DOHH2 (cell line): ENCODE measurements at regions not wholly inside any gene's neighbourhood (a gene's known extent, or its start where the extent isn't known, plus 50 kb on each side); places are given as distances from the start of the nearest gene placed in this dataset.

Experiments used
- H3F3A ChIP-seq: fragments of 200-600 bp; sonication (generic), shearing (Covaris generic); 2 replicates; pipeline ENCODE4 v1.6.0; 2016; ENCODE audit warnings: antibody characterized with exemption, mild to moderate bottlenecking; ENCODE audit not compliant: control insufficient read depth, insufficient read depth
- H3K27ac ChIP-seq: fragments of 200-600 bp; sonication (generic); 2 replicates; pipeline ENCODE4 v1.5.1; 2014; ENCODE audit warnings: low read depth, mild to moderate bottlenecking, low read length, moderate library complexity
- H3K27me3 ChIP-seq: fragments of 200-600 bp; sonication (generic); 2 replicates; pipeline ENCODE4 v1.6.1; 2014; ENCODE audit warnings: mild to moderate bottlenecking, low read length, mixed read lengths; ENCODE audit not compliant: control insufficient read depth
- H3K36me3 ChIP-seq: fragments of 200-600 bp; sonication (generic); 2 replicates; pipeline ENCODE4 v1.6.1; 2014; ENCODE audit warnings: mild to moderate bottlenecking, low read length, moderate library complexity, mixed read lengths; ENCODE audit not compliant: control insufficient read depth
- H3K4me1 ChIP-seq: fragments of 200-600 bp; sonication (generic); 2 replicates; pipeline ENCODE4 v1.6.1; 2014; ENCODE audit warnings: mild to moderate bottlenecking, low read length, mixed read lengths; ENCODE audit not compliant: control insufficient read depth
- H3K4me2 ChIP-seq: fragments of 200-600 bp; sonication (generic); 2 replicates; pipeline ENCODE4 v1.6.0; 2014; ENCODE audit warnings: mild to moderate bottlenecking, low read length, moderate library complexity
- H3K4me3 ChIP-seq: fragments of 200-600 bp; sonication (generic); 2 replicates; pipeline ENCODE4 v1.5.1; 2014; ENCODE audit warnings: mild to moderate bottlenecking, low read length, mixed read lengths
- H3K79me2 ChIP-seq: fragments of 200-600 bp; sonication (generic); 2 replicates; pipeline ENCODE4 v1.6.1; 2014; ENCODE audit warnings: mild to moderate bottlenecking, low read length, mixed read lengths; ENCODE audit not compliant: control insufficient read depth
- H3K9me2 ChIP-seq: fragments of 200-600 bp; sonication (generic); replicated peaks from 2 replicates; pipeline ENCODE4 v1.6.1; 2014; ENCODE audit warnings: mild to moderate bottlenecking, low read length, mixed read lengths; ENCODE audit not compliant: control insufficient read depth
- H3K9me3 ChIP-seq: fragments of 200-600 bp; sonication (generic); 2 replicates; pipeline ENCODE4 v1.6.1; 2014; ENCODE audit warnings: antibody characterized with exemption, low read length, mixed read lengths; ENCODE audit not compliant: control insufficient read depth, insufficient read depth
- H4K20me1 ChIP-seq: fragments of 200-600 bp; sonication (generic); 2 replicates; pipeline ENCODE4 v1.6.0; 2014; ENCODE audit warnings: low read depth, mild to moderate bottlenecking, antibody characterized with exemption, low read length, moderate library complexity; ENCODE audit not compliant: control insufficient read depth, insufficient read depth
- CTCF ChIP-seq: fragments of 200-600 bp; sonication (generic); IDR thresholded peaks from one replicate; pipeline ENCODE4 v1.5.1; 2014; ENCODE audit warnings: antibody characterized with exemption, mild to moderate bottlenecking, low read depth, low read length; ENCODE audit not compliant: poor library complexity, severe bottlenecking
- EZH2phosphoT487 ChIP-seq: fragments of 200-600 bp; sonication (generic); IDR thresholded peaks from 2 replicates; pipeline ENCODE4 v1.6.1; 2017; ENCODE audit warnings: borderline replicate concordance, mild to moderate bottlenecking, antibody characterized with exemption, low read length, moderate library complexity, mixed read lengths

GRCh38 chr20:19859444-19859843 is 101.4 kb downstream of the RIN2 start:
- Histone ChIP-seq H3K27ac (no peak overlapping the region), H3K36me3 (no peaks in the 10 kb centered on the region), H3K79me2 (no peaks in the 10 kb centered on the region), H3K4me2 (no peak overlapping the region), H3K9me2 (no peaks in the 10 kb centered on the region), H3K4me3 (no peak overlapping the region), H3F3A (no peaks in the 10 kb centered on the region), H3K27me3 (no peaks in the 10 kb centered on the region), H4K20me1 (no peaks in the 10 kb centered on the region), H3K4me1 (no peaks in the 10 kb centered on the region), H3K9me3 (no peaks in the 10 kb centered on the region)
- no peak for TF ChIP-seq CTCF
- no peak for TF ChIP-seq EZH2phosphoT487

GRCh38 chr20:19860737-19861136 is 102.7 kb downstream of the RIN2 start:
- Histone ChIP-seq H3K9me2 (no peaks in the 10 kb centered on the region), H3F3A (no peaks in the 10 kb centered on the region), H3K4me3 (no peak overlapping the region), H3K4me1 (no peaks in the 10 kb centered on the region), H3K27ac (no peak overlapping the region), H3K4me2 (no peak overlapping the region), H3K9me3 (no peaks in the 10 kb centered on the region), H3K27me3 (no peaks in the 10 kb centered on the region), H3K79me2 (no peaks in the 10 kb centered on the region), H4K20me1 (no peaks in the 10 kb centered on the region), H3K36me3 (no peaks in the 10 kb centered on the region)
- TF ChIP-seq CTCF (no peak), EZH2phosphoT487 (no peak)

- H3K36me3 ChIP-seq, result no peaks in the 10 kb centered on the region
- no peak overlapping the region for H3K4me3 ChIP-seq
- H3F3A ChIP-seq, result no peaks in the 10 kb centered on the region
- no peaks in the 10 kb centered on the region for H3K27me3 ChIP-seq
- no peak overlapping the region for H3K27ac ChIP-seq
- H3K4me1 ChIP-seq, result no peaks in the 10 kb centered on the region
- H4K20me1 ChIP-seq, result no peaks in the 10 kb centered on the region
- H3K4me2 ChIP-seq, result no peak overlapping the region
- no peaks in the 10 kb centered on the region for H3K9me2 ChIP-seq
- no peak for TF ChIP-seq CTCF
- H3K9me3 ChIP-seq, result no peaks in the 10 kb centered on the region
- H3K79me2 ChIP-seq, result no peaks in the 10 kb centered on the region
Measured at GRCh38 chr20:19861147-19861759, 103.2 kb downstream of the RIN2 start.

- H4K20me1 ChIP-seq, result no peaks in the 10 kb centered on the region
- H3K4me2 ChIP-seq, result no peak overlapping the region
- no peaks in the 10 kb centered on the region for H3K27me3 ChIP-seq
Measured at GRCh38 chr20:19864130-19864529, 106.1 kb downstream of the RIN2 start.

More at GRCh38 chr20:19864130-19864529, 106.1 kb downstream of the RIN2 start:
- Histone ChIP-seq H3K36me3 (no peaks in the 10 kb centered on the region), H3K27ac (no peak overlapping the region), H3K9me3 (no peaks in the 10 kb centered on the region), H3K9me2 (no peaks in the 10 kb centered on the region), H3F3A (no peaks in the 10 kb centered on the region), H3K4me3 (no peak overlapping the region), H3K4me1 (no peaks in the 10 kb centered on the region), H3K79me2 (no peaks in the 10 kb centered on the region)
- TF ChIP-seq CTCF (no peak), EZH2phosphoT487 (no peak)
